A673 (cell line): ENCODE measurements at regions not wholly inside any gene's neighbourhood (a gene's known extent, or its start where the extent isn't known, plus 50 kb on each side); places are given as distances from the start of the nearest gene placed in this dataset.

Experiments
- BruUV-seq: library from RNA; stranded (reverse); fragments of 400-500 nt; replicated peaks from 2 replicates; lab custom pipeline; 2021; lab: Mats Ljungman, UMichigan
- CTCF ChIA-PET: fragments of 300-600 bp; sonication (Branson Sonifier 250); formaldehyde crosslinking; loops from one replicate; lab custom pipeline; 2022; ENCODE audit warnings: antibody characterized with exemption; lab: Charles Lee
- POLR2A ChIA-PET: fragments of 300-600 bp; sonication (Branson Sonifier 250); formaldehyde crosslinking; loops from one replicate; lab custom pipeline; 2022; ENCODE audit warnings: antibody characterized with exemption; ENCODE audit not compliant: low non-redundant PET; lab: Charles Lee
- DNase-seq: peaks from one replicate; pipeline ENCODE4 v3.0.0-alpha.2; 2015; ENCODE audit warnings: low spot score
- H3K27ac ChIP-seq: fragments of 200-600 bp; sonication (generic); 2 replicates; pipeline ENCODE4 v1.5.1; 2016; ENCODE audit warnings: mixed run types, low read depth, mild to moderate bottlenecking, mixed read lengths, antibody characterized with exemption, low read length; ENCODE audit not compliant: poor library complexity, severe bottlenecking
- H3K27me3 ChIP-seq: fragments of 200-600 bp; sonication (generic); replicated peaks from 2 replicates; pipeline ENCODE4 v1.6.1; 2017; ENCODE audit warnings: mixed run types, low read depth, mild to moderate bottlenecking, mixed read lengths, antibody characterized with exemption, low read length; ENCODE audit not compliant: insufficient read depth, poor library complexity
- H3K36me3 ChIP-seq: fragments of 200-600 bp; sonication (generic); 2 replicates; pipeline ENCODE4 v1.6.1; 2016; ENCODE audit warnings: mixed run types, mild to moderate bottlenecking, mixed read lengths, antibody characterized with exemption, low read length; ENCODE audit not compliant: insufficient read depth, poor library complexity, severe bottlenecking
- H3K4me1 ChIP-seq: fragments of 200-600 bp; sonication (generic); 2 replicates; pipeline ENCODE4 v1.6.1; 2017; ENCODE audit warnings: mixed run types, mild to moderate bottlenecking, mixed read lengths, antibody characterized with exemption, low read length; ENCODE audit not compliant: insufficient read depth, poor library complexity, severe bottlenecking
- H3K4me3 ChIP-seq: fragments of 200-600 bp; sonication (generic); 2 replicates; pipeline ENCODE4 v1.5.1; 2016; ENCODE audit warnings: low read depth, mixed run types, mild to moderate bottlenecking, mixed read lengths, low read length; ENCODE audit not compliant: poor library complexity, severe bottlenecking
- H3K9me3 ChIP-seq: fragments of 200-600 bp; sonication (generic); 2 replicates; pipeline ENCODE4 v1.6.1; 2016; ENCODE audit warnings: mixed run types, low read depth, mild to moderate bottlenecking, mixed read lengths, antibody characterized with exemption, low read length; ENCODE audit not compliant: poor library complexity, severe bottlenecking
- CTCF ChIP-seq: fragments of 300-800, 200-600 bp; sonication (generic); conservative IDR thresholded peaks from 2 replicates; pipeline ENCODE4 v1.5.1; 2017; ENCODE audit warnings: low read depth, mild to moderate bottlenecking, antibody characterized with exemption, low read length, moderate library complexity, mixed read lengths
- EZH2 ChIP-seq: fragments of 200-600 bp; sonication (generic); IDR thresholded peaks from 2 replicates; pipeline ENCODE4 v1.6.1; 2017; ENCODE audit warnings: borderline replicate concordance, low read depth, mild to moderate bottlenecking, mixed read lengths, antibody characterized with exemption, low read length; ENCODE audit not compliant: poor library complexity, severe bottlenecking
- intact Hi-C: fragments of 100-400 bp; cut with micrococcal nuclease; formaldehyde crosslinking; loops from one replicate; pipeline ENCODE4 v1.10.0; 2022; ENCODE audit not compliant: unreplicated experiment

DNA sequence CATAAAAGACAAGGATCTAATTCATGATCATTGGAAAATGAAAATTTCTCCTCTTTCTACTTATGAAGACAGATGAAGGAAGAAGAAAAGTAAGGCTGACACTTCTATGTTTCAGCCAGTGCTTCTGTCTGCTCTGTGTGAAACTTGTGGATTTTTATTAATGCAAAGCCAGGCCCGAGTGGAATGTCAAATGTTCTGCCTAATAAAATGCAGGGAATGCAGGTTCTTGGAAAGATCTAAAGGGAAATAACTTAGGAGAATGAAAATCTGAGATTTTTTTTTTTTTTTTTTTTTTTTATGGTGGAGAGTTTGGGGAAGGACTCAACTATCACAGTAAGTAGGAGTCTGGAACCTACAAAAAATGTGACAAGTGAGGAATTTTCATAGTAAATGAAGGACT lies 1732.3 kb upstream of the SLC10A2 start:
- DNase-seq, result no peak
- no TSS peak for BruUV-seq
- Histone ChIP-seq H3K27ac (no peak overlapping the region), H3K27me3 (peaks cover 8% of the 10 kb centered on the region), H3K9me3 (no peaks in the 10 kb centered on the region), H3K36me3 (no peaks in the 10 kb centered on the region), H3K4me1 (no peaks in the 10 kb centered on the region), H3K4me3 (no peak overlapping the region)
- ChIA-PET POLR2A (no interaction called here), CTCF (no interaction called here)
- TF ChIP-seq EZH2 (no peak), CTCF (no peak)
- intact Hi-C loops, result no loop called here

GRCh38 chr13:104796581-104796980 lies 1730.4 kb upstream of the SLC10A2 start:
- ChIA-PET POLR2A (no interaction called here), CTCF (no interaction called here)
- DNase-seq, result no peak
- H3K9me3 ChIP-seq, result no peaks in the 10 kb centered on the region
- no peaks in the 10 kb centered on the region for H3K36me3 ChIP-seq
- no peaks in the 10 kb centered on the region for H3K4me1 ChIP-seq
- intact Hi-C loops, result no loop called here
- no peak overlapping the region for H3K4me3 ChIP-seq
- H3K27ac ChIP-seq, result no peak overlapping the region
- TF ChIP-seq EZH2 (no peak), CTCF (no peak)
- H3K27me3 ChIP-seq, result peaks cover 8% of the 10 kb centered on the region
- no TSS peak for BruUV-seq

DNA sequence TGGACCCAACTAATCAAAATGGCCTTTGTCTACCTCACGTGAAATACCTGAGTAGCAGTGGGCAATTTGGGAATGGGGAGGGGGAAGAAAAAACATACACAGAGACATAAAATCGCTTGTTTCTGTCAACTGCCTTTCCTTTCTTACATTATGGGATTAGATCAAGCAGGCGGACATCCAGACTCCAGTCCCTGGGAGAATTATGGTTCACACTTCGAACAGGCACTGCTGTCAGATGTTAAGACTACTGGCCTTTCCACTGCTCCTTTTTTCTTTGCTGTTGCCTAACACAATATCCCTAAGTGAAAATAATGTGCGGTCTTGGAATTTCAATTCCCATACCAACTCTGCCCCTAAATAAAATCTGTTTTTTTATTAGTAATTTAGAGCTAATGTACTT lies 1719.7 kb upstream of the SLC10A2 start:
- H3K4me1 ChIP-seq, result no peaks in the 10 kb centered on the region
- BruUV-seq, result no TSS peak
- ChIA-PET POLR2A (no interaction called here), CTCF (no interaction called here)
- no peaks in the 10 kb centered on the region for H3K27me3 ChIP-seq
- no peaks in the 10 kb centered on the region for H3K9me3 ChIP-seq
- no peak overlapping the region for H3K27ac ChIP-seq
- intact Hi-C loops, result no loop called here
- TF ChIP-seq CTCF (no peak), EZH2 (no peak)
- H3K36me3 ChIP-seq, result no peaks in the 10 kb centered on the region
- no peak overlapping the region for H3K4me3 ChIP-seq
- DNase-seq, result no peak

DNA sequence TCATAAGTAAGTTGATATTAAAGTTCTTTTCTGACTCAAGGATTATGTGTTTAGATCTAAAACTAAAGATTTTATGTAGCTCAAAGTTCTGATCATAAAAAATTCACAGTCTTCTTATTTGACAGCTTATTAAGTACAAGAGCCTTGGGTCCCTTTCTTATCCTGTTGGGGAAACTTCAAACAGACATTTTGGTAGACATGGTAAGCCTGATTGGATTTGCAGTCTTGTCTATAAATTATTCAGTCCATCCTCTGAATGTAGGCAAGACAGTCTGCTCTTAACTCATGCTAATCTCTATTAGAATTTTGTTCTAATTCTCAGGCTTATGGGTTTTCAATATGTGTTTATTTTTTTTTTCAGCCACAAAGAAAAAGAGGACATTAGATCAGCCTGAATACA lies 1718.7 kb upstream of the SLC10A2 start:
- no peak for DNase-seq
- intact Hi-C loops, result no loop called here
- CTCF ChIA-PET, result no interaction called here
- Histone ChIP-seq H3K27me3 (no peaks in the 10 kb centered on the region), H3K36me3 (no peaks in the 10 kb centered on the region), H3K4me1 (no peaks in the 10 kb centered on the region), H3K27ac (no peak overlapping the region), H3K9me3 (no peaks in the 10 kb centered on the region), H3K4me3 (no peak overlapping the region)
- TF ChIP-seq CTCF, result no peak
- no peak for TF ChIP-seq EZH2
- POLR2A ChIA-PET, result no interaction called here
- BruUV-seq, result no TSS peak
